Astrocyte of the cerebellum (primary cell): ENCODE measurements at regions not wholly inside any gene's neighbourhood (a gene's known extent, or its start where the extent isn't known, plus 50 kb on each side); places are given as distances from the start of the nearest gene placed in this dataset.
A peak's percentile ranks its signal among the peaks of the same experiment; 100 is the strongest.

Source experiments
- DNase-seq: peaks from one replicate; pipeline ENCODE4 v3.0.0-alpha.2; 2011; ENCODE audit warnings: low read depth
- H3K4me3 ChIP-seq: 2 replicates; pipeline ENCODE4 v1.5.1; 2011; ENCODE audit warnings: mild to moderate bottlenecking, low read depth, low read length, moderate library complexity
- in situ Hi-C: cut with HindIII; loops from 2 replicates; pipeline ENCODE4 v1.10.0; 2017; ENCODE audit warnings: low sequenced_read_pairs
- TF ChIP-seq, protein P1 (sequence below): IDR thresholded peaks from 2 replicates; pipeline ENCODE4 v1.5.1; 2012; ENCODE audit warnings: low read length, low read depth, moderate library complexity, mild to moderate bottlenecking; ENCODE audit errors: missing control alignments

DNA sequence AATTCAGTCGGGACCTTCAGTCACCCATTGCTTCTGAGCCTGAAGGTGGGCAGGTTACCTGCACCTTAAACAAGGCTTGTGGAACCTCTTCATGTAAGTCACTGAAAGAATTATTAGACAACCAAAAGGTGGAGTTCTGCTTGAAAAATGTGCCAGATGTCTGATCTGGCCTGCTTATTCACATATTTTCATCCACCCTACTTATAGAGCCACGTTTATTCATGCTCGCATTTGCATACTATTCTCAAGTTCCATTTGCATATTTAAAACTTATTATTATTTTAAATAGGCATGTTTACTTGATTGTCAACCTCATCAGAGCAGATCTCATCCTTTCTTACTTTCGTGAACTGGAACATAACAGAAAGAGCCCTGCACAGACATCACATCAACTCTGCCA is 140.0 kb upstream of the NABP1 start:
- no peak for DNase-seq
- TF ChIP-seq, protein P1, sequence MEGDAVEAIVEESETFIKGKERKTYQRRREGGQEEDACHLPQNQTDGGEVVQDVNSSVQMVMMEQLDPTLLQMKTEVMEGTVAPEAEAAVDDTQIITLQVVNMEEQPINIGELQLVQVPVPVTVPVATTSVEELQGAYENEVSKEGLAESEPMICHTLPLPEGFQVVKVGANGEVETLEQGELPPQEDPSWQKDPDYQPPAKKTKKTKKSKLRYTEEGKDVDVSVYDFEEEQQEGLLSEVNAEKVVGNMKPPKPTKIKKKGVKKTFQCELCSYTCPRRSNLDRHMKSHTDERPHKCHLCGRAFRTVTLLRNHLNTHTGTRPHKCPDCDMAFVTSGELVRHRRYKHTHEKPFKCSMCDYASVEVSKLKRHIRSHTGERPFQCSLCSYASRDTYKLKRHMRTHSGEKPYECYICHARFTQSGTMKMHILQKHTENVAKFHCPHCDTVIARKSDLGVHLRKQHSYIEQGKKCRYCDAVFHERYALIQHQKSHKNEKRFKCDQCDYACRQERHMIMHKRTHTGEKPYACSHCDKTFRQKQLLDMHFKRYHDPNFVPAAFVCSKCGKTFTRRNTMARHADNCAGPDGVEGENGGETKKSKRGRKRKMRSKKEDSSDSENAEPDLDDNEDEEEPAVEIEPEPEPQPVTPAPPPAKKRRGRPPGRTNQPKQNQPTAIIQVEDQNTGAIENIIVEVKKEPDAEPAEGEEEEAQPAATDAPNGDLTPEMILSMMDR, result no peak
- in situ Hi-C loops, result no loop called here
- no peak overlapping the region for H3K4me3 ChIP-seq

DNA sequence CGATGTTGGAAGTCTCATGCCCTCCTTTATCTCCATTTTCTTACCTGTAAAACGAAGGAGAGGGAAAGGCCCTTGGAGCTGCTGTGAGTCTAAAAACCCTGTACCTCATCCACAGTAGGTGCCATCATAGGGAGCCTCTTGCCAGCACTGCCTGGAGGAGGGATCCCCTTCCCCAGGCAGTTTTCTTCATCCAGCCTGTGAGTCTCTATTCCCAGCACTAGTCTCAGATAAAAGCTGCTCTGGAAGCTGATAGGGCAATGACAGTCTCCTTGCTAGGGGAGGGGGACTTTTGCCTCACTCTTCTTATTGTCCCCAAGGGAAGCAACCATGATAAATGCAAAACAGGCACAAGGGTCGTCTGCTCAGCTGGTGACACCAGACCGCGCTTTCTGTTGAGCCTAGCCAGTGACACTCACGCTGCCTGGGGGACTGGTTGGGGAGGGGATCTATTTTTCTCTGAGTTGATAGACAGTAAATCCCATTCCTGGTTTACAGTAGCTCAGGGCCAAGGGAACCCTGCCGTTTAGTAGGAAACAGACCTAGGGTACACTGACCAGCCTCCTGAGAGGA is 139.5 kb upstream of the NABP1 start:
- in situ Hi-C loops, result no loop called here
- DNase-seq, result no peak
- TF ChIP-seq, protein P1, result no peak
- H3K4me3 ChIP-seq, result no peak overlapping the region

DNA sequence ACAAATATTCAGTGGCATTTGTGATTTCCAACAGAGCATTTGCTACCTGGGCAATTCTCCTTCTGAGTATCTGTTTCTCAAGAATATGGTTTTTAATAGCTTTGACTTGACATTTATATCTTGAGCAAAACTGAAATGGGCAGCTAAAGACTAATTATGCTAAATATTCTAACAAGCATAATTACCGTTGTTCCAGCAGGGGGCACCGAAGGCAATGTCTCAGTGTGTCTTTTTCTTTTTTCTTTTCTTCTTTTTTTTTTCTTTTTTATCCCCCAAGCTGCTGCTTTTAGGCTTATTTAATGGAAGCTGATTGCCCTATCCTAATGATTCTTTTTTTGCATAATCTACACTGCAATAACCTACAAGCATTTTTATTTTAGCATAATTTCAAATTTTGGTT is 138.9 kb upstream of the NABP1 start:
- peak; percentile 11 for DNase-seq
- in situ Hi-C loops, result no loop called here
- TF ChIP-seq, protein P1, result peak; percentile 65
- H3K4me3 ChIP-seq, result no peak overlapping the region

GRCh38 chr2:191540681-191541080 is 137.3 kb upstream of the NABP1 start:
- in situ Hi-C loops, result no loop called here

GRCh38 chr2:191543708-191544107 is 134.2 kb upstream of the NABP1 start:
- TF ChIP-seq, protein P1, result no peak
- DNase-seq, result no peak
- no peak overlapping the region for H3K4me3 ChIP-seq
- in situ Hi-C loops, result no loop called here

More at GRCh38 chr2:191540681-191541080, 137.3 kb upstream of the NABP1 start:
- TF ChIP-seq, protein P1, result no peak
- no peak for DNase-seq
- no peak overlapping the region for H3K4me3 ChIP-seq

- no peak overlapping the region for H3K4me3 ChIP-seq
- DNase-seq, result no peak
- in situ Hi-C loops, result no loop called here
- TF ChIP-seq, protein P1, result no peak
Observed at GRCh38 chr2:191544461-191545062, 133.4 kb upstream of the NABP1 start.

DNA sequence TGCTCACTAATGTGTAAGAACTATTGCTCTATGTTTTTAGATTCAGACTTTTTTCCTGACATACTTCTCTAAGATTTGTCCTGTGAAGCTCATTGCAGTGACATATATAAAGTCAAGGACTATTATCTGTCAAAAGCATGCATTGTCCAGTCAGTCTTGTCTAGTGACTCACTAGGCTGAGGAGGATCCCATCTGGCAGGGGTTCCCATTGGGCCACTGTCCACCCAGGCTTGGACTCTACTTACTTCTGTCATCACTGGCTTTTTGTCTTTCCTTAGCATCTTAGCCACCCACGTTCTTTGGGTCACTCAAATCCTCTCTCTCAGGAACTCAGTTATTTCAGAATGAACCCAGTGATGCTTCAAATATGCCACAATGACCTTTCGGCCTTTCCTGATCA is 132.6 kb upstream of the NABP1 start:
- DNase-seq, result no peak
- H3K4me3 ChIP-seq, result no peak overlapping the region
- in situ Hi-C loops, result no loop called here
- TF ChIP-seq, protein P1, result no peak
